C4-2B (cell line): ENCODE measurements at regions not wholly inside any gene's neighbourhood (a gene's known extent, or its start where the extent isn't known, plus 50 kb on each side); places are given as distances from the start of the nearest gene placed in this dataset.
"Not testable (repeated sequence)": the region's sequence is repeated elsewhere in the genome, so short reads cannot be mapped to it uniquely, and the experiment has no call there.

Source experiments
- H3K27ac ChIP-seq: fragments of 450-650 bp; 2 replicates; pipeline ENCODE4 v1.5.1; 2017
- ZFX ChIP-seq: fragments of 450-650 bp; IDR thresholded peaks from 2 replicates; pipeline ENCODE4 v1.6.1; 2017
- TF ChIP-seq, protein P1 (sequence below): fragments of 450-650 bp; conservative IDR thresholded peaks from 2 replicates; pipeline ENCODE4 v1.5.1; 2017; ENCODE audit warnings: mild to moderate bottlenecking

DNA sequence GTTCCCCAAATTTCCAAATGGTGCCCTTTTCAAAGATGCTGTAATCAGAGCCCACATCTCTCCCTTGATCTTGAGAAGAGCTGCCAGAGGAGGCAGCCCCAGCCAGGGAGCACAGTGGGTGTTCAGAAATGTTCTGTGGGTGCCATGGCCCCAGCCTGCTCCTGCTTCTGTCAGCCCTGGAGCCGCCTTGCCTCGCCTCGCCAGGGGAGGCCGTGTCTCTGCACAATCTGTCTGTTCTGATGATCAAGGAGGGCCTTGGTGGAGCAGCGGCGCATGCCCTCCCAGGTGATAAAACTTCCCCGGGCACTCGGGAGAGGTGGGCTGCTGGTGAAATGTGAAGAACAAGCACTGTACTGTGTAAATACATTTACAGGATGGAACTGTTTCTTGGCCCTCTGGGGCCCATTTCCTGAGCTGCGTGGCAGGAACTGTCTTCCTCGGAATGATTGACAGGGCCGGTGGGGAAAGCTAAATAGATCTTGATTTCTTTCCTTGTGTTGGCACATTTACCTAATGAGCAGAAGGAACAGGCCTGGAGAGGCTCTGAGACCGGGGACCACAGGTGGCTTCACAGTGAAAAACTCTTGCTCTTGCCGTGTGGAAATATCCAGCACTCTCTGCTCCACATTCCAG lies 207.8 kb upstream of the PODXL start:
- H3K27ac ChIP-seq = no peak overlapping the region
- no peak for TF ChIP-seq ZFX
- TF ChIP-seq, protein P1, sequence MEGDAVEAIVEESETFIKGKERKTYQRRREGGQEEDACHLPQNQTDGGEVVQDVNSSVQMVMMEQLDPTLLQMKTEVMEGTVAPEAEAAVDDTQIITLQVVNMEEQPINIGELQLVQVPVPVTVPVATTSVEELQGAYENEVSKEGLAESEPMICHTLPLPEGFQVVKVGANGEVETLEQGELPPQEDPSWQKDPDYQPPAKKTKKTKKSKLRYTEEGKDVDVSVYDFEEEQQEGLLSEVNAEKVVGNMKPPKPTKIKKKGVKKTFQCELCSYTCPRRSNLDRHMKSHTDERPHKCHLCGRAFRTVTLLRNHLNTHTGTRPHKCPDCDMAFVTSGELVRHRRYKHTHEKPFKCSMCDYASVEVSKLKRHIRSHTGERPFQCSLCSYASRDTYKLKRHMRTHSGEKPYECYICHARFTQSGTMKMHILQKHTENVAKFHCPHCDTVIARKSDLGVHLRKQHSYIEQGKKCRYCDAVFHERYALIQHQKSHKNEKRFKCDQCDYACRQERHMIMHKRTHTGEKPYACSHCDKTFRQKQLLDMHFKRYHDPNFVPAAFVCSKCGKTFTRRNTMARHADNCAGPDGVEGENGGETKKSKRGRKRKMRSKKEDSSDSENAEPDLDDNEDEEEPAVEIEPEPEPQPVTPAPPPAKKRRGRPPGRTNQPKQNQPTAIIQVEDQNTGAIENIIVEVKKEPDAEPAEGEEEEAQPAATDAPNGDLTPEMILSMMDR = no peak

DNA sequence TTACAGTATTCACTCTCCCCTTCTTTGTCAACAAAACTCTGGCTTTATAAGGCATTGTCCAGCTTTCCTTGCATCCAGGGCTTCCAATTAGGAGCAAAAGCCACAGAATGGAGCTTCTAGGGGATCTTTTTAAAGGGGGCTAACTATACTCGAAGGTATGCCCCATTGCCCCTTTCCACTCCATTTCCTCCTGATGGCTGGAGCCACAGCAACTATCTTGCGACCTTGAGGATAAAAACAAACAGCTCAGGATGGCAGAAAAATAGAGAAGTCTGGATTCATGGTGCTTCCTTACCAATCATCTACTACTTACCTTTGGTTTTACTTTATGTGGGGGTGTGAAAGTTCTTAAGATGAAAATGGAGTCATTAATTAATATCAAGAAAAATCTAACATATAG lies 206.3 kb upstream of the PODXL start:
- TF ChIP-seq, protein P1 = no peak
- TF ChIP-seq ZFX = no peak
- no peak overlapping the region for H3K27ac ChIP-seq

DNA sequence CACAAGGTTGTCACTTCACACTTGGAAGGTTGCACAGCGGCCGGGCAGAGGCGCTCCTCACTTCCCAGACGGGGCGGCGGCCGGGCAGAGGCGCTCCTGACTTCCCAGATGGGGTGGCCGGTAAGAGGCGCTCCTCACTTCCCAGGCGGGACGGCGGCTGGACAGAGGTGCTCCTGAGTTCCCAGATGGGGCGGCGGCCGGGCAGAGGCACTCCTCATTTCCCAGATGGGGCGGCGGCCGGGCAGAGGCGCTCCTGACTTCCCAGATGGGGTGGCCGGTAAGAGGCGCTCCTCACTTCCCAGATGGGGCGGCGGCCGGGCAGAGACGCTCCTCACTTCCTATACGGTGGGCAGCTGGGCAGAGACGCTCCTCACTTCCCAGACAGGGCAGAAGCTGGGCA lies 199.4 kb upstream of the PODXL start:
- not testable (repeated sequence) for H3K27ac ChIP-seq

DNA sequence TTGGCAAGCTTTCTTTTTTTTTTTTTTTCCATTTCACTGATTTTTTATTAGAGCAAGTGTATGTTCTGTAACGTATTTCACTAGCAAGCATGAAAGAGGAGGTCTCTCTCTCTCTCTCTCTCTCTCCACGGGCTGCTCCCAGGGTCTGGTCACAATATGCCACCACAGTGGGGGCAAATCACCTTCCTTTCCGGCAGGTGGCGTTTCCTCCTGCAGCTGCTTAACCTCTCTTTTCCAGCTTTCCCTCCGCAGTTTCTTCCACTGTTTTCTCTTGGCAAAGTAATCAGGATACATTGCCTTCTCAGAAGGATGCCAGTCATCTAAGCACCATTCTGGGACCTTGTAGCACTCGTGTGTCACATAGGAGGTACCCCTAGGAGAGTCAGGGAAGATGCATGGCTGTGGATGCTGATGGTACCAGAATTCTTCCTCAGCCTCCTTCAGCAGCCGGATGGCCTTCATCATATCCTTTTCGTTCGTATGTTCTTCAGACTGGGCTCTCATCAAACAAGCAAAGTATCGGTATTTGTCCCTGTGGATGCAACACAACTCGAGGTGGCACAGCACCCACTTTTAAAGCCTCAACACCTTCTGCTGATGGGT lies 197.3 kb upstream of the PODXL start:
- H3K27ac ChIP-seq = no peak overlapping the region
- TF ChIP-seq, protein P1 = peak; percentile 86
- TF ChIP-seq ZFX = no peak

DNA sequence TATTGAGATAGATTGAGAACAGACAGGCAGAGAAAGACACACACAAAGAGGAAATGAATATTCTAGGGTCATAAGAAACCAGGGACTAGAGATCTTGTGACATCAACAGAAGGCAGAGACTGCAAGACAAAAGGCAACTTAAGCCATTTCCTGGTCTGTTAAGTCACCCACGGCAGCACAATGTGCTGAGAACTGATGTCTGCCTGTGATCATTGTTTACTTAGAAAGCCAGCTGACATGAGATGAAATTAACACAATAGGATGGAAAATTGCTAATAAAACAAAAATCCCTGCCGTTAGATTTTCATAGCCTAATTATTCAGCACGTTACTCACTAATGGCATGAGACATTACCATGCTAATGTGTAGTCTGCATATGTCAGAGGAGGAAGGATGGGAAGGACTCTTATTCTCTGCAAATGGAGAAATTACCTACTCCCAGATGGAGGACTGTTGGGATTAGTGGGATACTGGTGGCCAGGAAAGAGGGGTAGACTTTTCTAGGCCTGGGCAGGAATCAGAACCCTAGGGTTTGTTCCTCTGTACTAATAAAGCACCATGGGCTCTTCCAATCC lies 191.3 kb upstream of the PODXL start:
- H3K27ac ChIP-seq = no peak overlapping the region
- TF ChIP-seq, protein P1 = no peak
- TF ChIP-seq ZFX = no peak

DNA sequence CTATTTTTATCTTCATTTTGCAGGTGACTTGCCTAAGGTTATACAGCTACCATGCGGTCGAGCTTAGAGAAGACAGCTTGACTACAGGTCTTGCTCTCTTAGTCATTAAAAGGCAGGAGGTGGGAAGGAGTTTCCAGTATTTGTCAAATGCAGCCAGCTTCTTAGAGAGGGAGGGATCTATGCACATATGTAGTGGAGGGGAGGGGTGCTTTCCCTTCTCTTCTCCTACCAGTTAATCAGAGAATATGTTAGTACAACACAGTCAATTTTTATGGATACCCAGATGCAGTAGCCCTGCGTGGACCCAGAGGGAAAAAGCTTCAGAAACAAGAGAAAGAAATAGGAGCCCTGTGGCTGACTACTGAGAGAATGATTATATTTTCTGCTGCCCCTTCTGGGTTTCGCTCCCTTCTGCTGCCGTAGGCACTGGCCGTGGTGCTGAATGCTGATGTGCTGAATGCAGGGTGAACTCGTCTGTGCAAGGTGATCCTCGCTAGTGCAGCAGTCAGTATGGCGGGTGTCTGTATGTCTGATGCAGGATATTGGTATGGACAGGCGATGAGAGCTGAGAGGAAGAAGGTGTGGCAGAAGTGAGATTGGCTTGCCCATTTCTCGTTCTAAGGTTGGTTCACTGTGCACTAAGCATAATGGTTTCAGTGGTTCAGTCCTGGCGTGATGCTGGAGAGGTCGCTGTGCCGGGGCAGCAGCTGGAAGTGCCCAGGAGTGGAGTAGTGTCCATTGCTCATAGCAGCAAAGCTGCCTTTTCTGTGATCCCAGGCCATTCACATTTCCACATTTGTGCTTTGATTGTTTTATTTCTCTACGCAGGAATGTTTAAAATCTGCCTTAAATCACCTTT lies 189.2 kb upstream of the PODXL start:
- no peak for TF ChIP-seq ZFX
- TF ChIP-seq, protein P1 = no peak
- no peak overlapping the region for H3K27ac ChIP-seq

DNA sequence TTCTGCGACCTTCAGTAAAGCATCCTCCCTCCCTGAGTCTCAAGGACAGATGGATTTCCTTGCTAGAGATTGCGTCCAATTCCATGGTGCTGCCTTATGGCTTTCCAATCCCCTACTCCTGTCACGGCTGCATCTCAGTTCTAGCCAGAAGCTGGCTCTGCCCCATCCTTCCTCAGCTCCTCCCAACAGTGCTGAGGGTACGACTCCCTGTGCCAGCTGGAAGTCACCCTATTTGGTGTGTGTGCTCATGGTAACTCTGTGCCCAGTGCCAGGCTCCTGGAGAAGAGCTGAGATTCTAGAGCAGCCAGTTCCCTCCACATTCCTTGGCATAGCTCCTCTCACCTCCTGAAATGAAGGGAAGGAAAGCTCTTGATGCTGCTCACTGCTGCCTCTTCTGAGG lies 185.0 kb upstream of the PODXL start:
- H3K27ac ChIP-seq = no peak overlapping the region
- TF ChIP-seq, protein P1 = no peak
- TF ChIP-seq ZFX = no peak
